H1 (cell line): ENCODE measurements at regions not wholly inside any gene's neighbourhood (a gene's known extent, or its start where the extent isn't known, plus 50 kb on each side); places are given as distances from the start of the nearest gene placed in this dataset.

Source experiments
- CTCF ChIA-PET: fragments of 300-600 bp; sonication (Branson Sonifier 250); formaldehyde crosslinking; loops from one replicate; lab custom pipeline; 2021; ENCODE audit not compliant: partially characterized antibody; lab: Charles Lee
- POLR2A ChIA-PET: fragments of 300-600 bp; sonication (Branson Sonifier 250); formaldehyde crosslinking; loops from one replicate; lab custom pipeline; 2021; ENCODE audit warnings: inconsistent platforms; ENCODE audit not compliant: partially characterized antibody; lab: Charles Lee
- DNase-seq, 2 experiments: peaks; one replicate each; pipeline versions ENCODE4 v3.0.0 to v3.0.0-alpha.2; 2010 to 2022; ENCODE audit warnings: low spot score in 2 of 2, low read depth in 1 of 2, mixed read lengths in 1 of 2
- FAIRE-seq: peaks from 2 replicates; lab custom pipeline; 2011; peaks lifted over from hg19 to GRCh38; lab: Jason Lieb, UNC
- H2AFZ ChIP-seq: 2 replicates; pipeline ENCODE4 v1.8.1; 2012; ENCODE audit warnings: low read length, inconsistent platforms
- H2AK5ac ChIP-seq: 2 replicates; pipeline ENCODE4 v1.6.1; 2013; ENCODE audit warnings: low read depth, low read length
- H2BK120ac ChIP-seq: replicated peaks from 2 replicates; pipeline ENCODE3; 2013; ENCODE audit warnings: low read depth, low read length, inconsistent platforms
- H2BK12ac ChIP-seq: 2 replicates; pipeline ENCODE4 v1.6.1; 2013; ENCODE audit warnings: low read depth, low read length
- H2BK15ac ChIP-seq: 2 replicates; pipeline ENCODE4 v1.6.1; 2013; ENCODE audit warnings: low read length
- H2BK20ac ChIP-seq: 2 replicates; pipeline ENCODE4 v1.6.1; 2013; ENCODE audit warnings: low read length
- H2BK5ac ChIP-seq: 2 replicates; pipeline ENCODE4 v1.6.1; 2013; ENCODE audit warnings: low read depth, low read length
- H3K14ac ChIP-seq: 2 replicates; pipeline ENCODE4 v1.6.1; 2013; ENCODE audit warnings: inconsistent platforms; ENCODE audit not compliant: insufficient read length
- H3K18ac ChIP-seq: 2 replicates; pipeline ENCODE4 v1.6.1; 2013; ENCODE audit warnings: low read length; ENCODE audit errors: extremely low read depth
- H3K23ac ChIP-seq: 2 replicates; pipeline ENCODE4 v1.6.1; 2013; ENCODE audit warnings: inconsistent platforms; ENCODE audit not compliant: insufficient read length
- H3K23me2 ChIP-seq: 2 replicates; pipeline ENCODE4 v1.6.1; 2013; ENCODE audit warnings: low read depth, low read length
- H3K27ac ChIP-seq: 2 replicates; pipeline ENCODE4 v1.6.1; 2011; ENCODE audit warnings: low read depth, low read length, inconsistent platforms
- H3K27me3 ChIP-seq, 4 experiments: replicated peaks in 1 of 4; 1 replicate in 1 of 4; 2 replicates in 3 of 4; pipeline versions ENCODE4 v1.6.1 to v1.8.1; 2011 to 2013; ENCODE audit warnings: low read length in 3 of 4, mild to moderate bottlenecking in 3 of 4, inconsistent platforms in 2 of 4, mixed read lengths in 2 of 4, moderate library complexity in 1 of 4; ENCODE audit not compliant: control insufficient read depth in 3 of 4, insufficient read depth in 3 of 4; ENCODE audit errors: extremely low read depth in 1 of 4
- H3K36me3 ChIP-seq, 4 experiments: 2 replicates each; pipeline versions ENCODE4 v1.6.1 to v1.8.1; 2011 to 2013; ENCODE audit warnings: mild to moderate bottlenecking in 4 of 4, low read length in 3 of 4, moderate library complexity in 2 of 4, control low read depth in 1 of 4, inconsistent platforms in 1 of 4; ENCODE audit not compliant: insufficient read depth in 4 of 4, control insufficient read depth in 2 of 4
- H3K4ac ChIP-seq: replicated peaks from 2 replicates; pipeline ENCODE3; 2013; ENCODE audit warnings: low read length, low read depth, mixed read lengths, inconsistent platforms; ENCODE audit not compliant: insufficient read length
- H3K4me1 ChIP-seq, 4 experiments: replicated peaks in 1 of 4; 1 replicate in 1 of 4; 2 replicates in 3 of 4; pipeline versions ENCODE4 v1.6.1 to v1.8.1; 2011 to 2013; ENCODE audit warnings: low read length in 3 of 4, inconsistent platforms in 2 of 4, mixed read lengths in 1 of 4; ENCODE audit not compliant: insufficient read depth in 4 of 4, control insufficient read depth in 3 of 4
- H3K4me2 ChIP-seq, 2 experiments: 2 replicates each; pipeline versions ENCODE4 v1.6.1 to v1.8.1; 2011 to 2013; ENCODE audit warnings: low read depth in 2 of 2, low read length in 2 of 2, control low read depth in 1 of 2, inconsistent platforms in 1 of 2, mild to moderate bottlenecking in 1 of 2; ENCODE audit not compliant: insufficient read depth in 1 of 2
- H3K4me3 ChIP-seq, 4 experiments: fragments of 200-600, 300-600 bp in 1 of 4; sonication (generic), shearing (Covaris generic), sonication (Bioruptor Twin) in 1 of 4; 2 replicates each; pipeline versions ENCODE4 v1.5.1 to v1.8.1; 2011 to 2016; ENCODE audit warnings: low read length in 4 of 4, low read depth in 3 of 4, control low read depth in 2 of 4, inconsistent platforms in 2 of 4, mild to moderate bottlenecking in 2 of 4, mixed read lengths in 1 of 4, moderate library complexity in 1 of 4; ENCODE audit not compliant: insufficient read depth in 2 of 4; ENCODE audit errors: extremely low read depth in 1 of 4
- H3K56ac ChIP-seq: replicated peaks from 2 replicates; pipeline ENCODE3; 2013; ENCODE audit warnings: low read depth, mild to moderate bottlenecking, mixed read lengths, low read length, inconsistent platforms; ENCODE audit not compliant: insufficient read length
- H3K79me1 ChIP-seq: 2 replicates; pipeline ENCODE4 v1.6.1; 2013; ENCODE audit warnings: low read depth, low read length, control low read depth
- H3K79me2 ChIP-seq, 2 experiments: 2 replicates each; pipeline versions ENCODE4 v1.6.1 to v1.8.1; 2012 to 2013; ENCODE audit warnings: low read length in 2 of 2, mild to moderate bottlenecking in 2 of 2, inconsistent platforms in 1 of 2; ENCODE audit not compliant: insufficient read depth in 2 of 2, control insufficient read depth in 1 of 2
- H3K9ac ChIP-seq, 4 experiments: replicated peaks in 1 of 4; 1 replicate in 1 of 4; 2 replicates in 3 of 4; pipeline versions ENCODE4 v1.6.1 to v1.8.1; 2011 to 2013; ENCODE audit warnings: low read depth in 3 of 4, low read length in 3 of 4, control low read depth in 2 of 4, mild to moderate bottlenecking in 2 of 4, moderate library complexity in 2 of 4, inconsistent platforms in 1 of 4; ENCODE audit errors: extremely low read depth in 1 of 4
- H3K9me3 ChIP-seq, 2 experiments: 2 replicates each; pipeline versions ENCODE4 v1.6.1 to v1.8.1; 2012 to 2013; ENCODE audit warnings: mild to moderate bottlenecking in 2 of 2, moderate library complexity in 2 of 2, control low read depth in 1 of 2, inconsistent platforms in 1 of 2, low read depth in 1 of 2, low read length in 1 of 2, mixed read lengths in 1 of 2; ENCODE audit not compliant: insufficient read depth in 2 of 2
- H4K20me1 ChIP-seq, 2 experiments: replicated peaks in 1 of 2; 2 replicates each; pipeline versions ENCODE3 to v1.8.1; 2011 to 2013; ENCODE audit warnings: inconsistent platforms in 2 of 2, low read length in 2 of 2, mild to moderate bottlenecking in 1 of 2; ENCODE audit not compliant: insufficient read depth in 2 of 2, control insufficient read depth in 1 of 2
- H4K5ac ChIP-seq: 2 replicates; pipeline ENCODE4 v1.6.1; 2013; ENCODE audit warnings: low read length, low read depth, mixed read lengths, inconsistent platforms; ENCODE audit not compliant: insufficient read length
- H4K8ac ChIP-seq: 2 replicates; pipeline ENCODE4 v1.8.0; 2013; ENCODE audit warnings: mild to moderate bottlenecking, moderate library complexity, low read length, inconsistent platforms; ENCODE audit not compliant: insufficient read depth; ENCODE audit errors: extremely low read depth
- H4K91ac ChIP-seq: replicated peaks from 2 replicates; pipeline ENCODE3; 2013; ENCODE audit warnings: low read length, mixed read lengths, inconsistent platforms; ENCODE audit not compliant: insufficient read length
- CTBP2 ChIP-seq: IDR thresholded peaks from 2 replicates; pipeline ENCODE4 v1.7.0; 2011; ENCODE audit warnings: borderline replicate concordance, mild to moderate bottlenecking, moderate library complexity, mixed read lengths, low read length; ENCODE audit not compliant: insufficient read depth, insufficient read length
- GTF2F1 ChIP-seq: IDR thresholded peaks from 2 replicates; pipeline ENCODE4 v1.6.1; 2012; ENCODE audit warnings: low read depth, low read length, improper control_type of control experiment, borderline replicate concordance
- JUND ChIP-seq: IDR thresholded peaks from 2 replicates; pipeline ENCODE4 v1.6.1; 2011; ENCODE audit warnings: mild to moderate bottlenecking, improper control_type of control experiment, low read length
- RFX5 ChIP-seq: IDR thresholded peaks from 2 replicates; pipeline ENCODE4 v1.6.1; 2011; ENCODE audit warnings: low read depth, low read length, improper control_type of control experiment, borderline replicate concordance
- RNF2 ChIP-seq: fragments of 200-900, 300-1000 bp; sonication (generic); IDR thresholded peaks from 2 replicates; pipeline ENCODE4 v1.7.1; 2016; ENCODE audit warnings: borderline replicate concordance, low read depth, mild to moderate bottlenecking, antibody characterized with exemption, low read length; ENCODE audit not compliant: poor library complexity, severe bottlenecking; ENCODE audit errors: missing control alignments
- WGBS, 2 experiments: shearing (Covaris generic) in 1 of 2; methylation state at CpG; one replicate each; pipeline versions ENCODE4 v1.1.6 to v1.1.7; 2013 to 2015; ENCODE audit warnings: low lambda C conversion rate in 2 of 2, mixed read lengths in 2 of 2, inconsistent platforms in 1 of 2, low coverage in 1 of 2, missing lambda C conversion rate in 1 of 2; ENCODE audit not compliant: insufficient replicate concordance in 2 of 2, insufficient coverage in 1 of 2, insufficient read length in 1 of 2; ENCODE audit errors: extremely low coverage in 1 of 2, missing lambda C conversion rate in 1 of 2; 5-methylcytosine and 5-hydroxymethylcytosine counted together

DNA sequence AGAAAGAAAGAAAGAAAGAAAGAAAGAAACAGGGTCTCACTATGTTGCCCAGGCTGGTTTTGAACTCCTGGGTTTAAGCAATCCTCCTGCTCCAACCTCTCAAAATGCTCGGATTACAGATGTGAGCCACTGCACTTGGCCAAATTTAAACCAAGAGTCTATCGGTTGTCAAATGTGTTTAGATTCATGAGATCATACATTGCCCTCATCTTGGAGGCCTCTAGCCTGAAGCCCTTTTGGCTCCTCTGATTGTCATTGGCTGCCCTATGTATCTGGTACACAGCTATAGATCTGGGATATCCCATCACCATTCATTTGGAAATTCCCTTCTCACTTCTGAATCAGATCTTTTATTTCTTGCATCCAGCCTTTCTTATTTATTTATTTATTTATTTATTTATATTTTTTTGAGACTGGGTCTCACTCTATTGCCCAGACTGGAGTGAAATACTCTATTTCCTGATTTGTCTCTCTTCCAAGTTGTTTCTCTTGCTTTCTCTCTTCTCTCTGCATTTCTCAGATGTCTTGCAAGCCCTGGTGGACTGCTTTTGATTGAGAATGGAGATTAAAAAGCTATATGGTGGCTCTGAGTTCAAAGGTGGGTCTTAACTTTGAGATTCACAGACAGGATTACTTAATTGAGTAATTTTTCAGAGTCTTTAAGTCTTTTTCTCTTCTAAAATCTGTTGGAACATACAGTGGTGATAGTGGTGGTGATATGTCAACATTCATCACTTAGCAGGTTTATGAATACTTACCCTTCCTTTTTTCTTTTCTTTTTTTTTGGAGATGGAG lies 121.9 kb downstream of the GJA1 start:
- Histone ChIP-seq H3K9ac (no peak overlapping the region), H3K27ac (no peak overlapping the region), H3K27me3 (no peaks in the 10 kb centered on the region), H3K79me2 (no peaks in the 10 kb centered on the region), H4K8ac (no peak overlapping the region), H3K23me2 (no peaks in the 10 kb centered on the region; the same call in 1 of the 2 replicates), H4K5ac (no peak overlapping the region), H2BK120ac (no peak overlapping the region), H2BK15ac (no peak overlapping the region), H3K36me3 (no peaks in the 10 kb centered on the region), H2BK20ac (no peak overlapping the region), H3K4me1 (no peaks in the 10 kb centered on the region), H3K14ac (no peak overlapping the region), H3K4ac (no peak overlapping the region), H3K4me3 (no peak overlapping the region), H2BK5ac (no peak overlapping the region), H2BK12ac (no peak overlapping the region), H2AK5ac (no peak overlapping the region), H4K20me1 (no peaks in the 10 kb centered on the region), H2AFZ (no peak overlapping the region), H3K18ac (no peak overlapping the region), H3K4me2 (no peak overlapping the region), H4K91ac (no peak overlapping the region), H3K56ac (no peak overlapping the region), H3K79me1 (no peaks in the 10 kb centered on the region), H3K23ac (no peak overlapping the region), H3K9me3 (no peaks in the 10 kb centered on the region)
- ChIA-PET CTCF (no interaction called here), POLR2A (no interaction called here)
- FAIRE-seq (no peak), DNase-seq (no peak)
- 88% methylated on average over 2 of the region's 2 CpGs; no CpG with 5 or more reads in 1 of the 2 experiments for WGBS, 2 experiments
- TF ChIP-seq RFX5: no peak
- TF ChIP-seq JUND: no peak
- no peak for TF ChIP-seq CTBP2
- no peak for TF ChIP-seq RNF2
- TF ChIP-seq GTF2F1: no peak
